Pancreas (tissue), 10 donors: ENCODE measurements at regions not wholly inside any gene's neighbourhood (a gene's known extent, or its start where the extent isn't known, plus 50 kb on each side); places are given as distances from the start of the nearest gene placed in this dataset.

Experiments used
- ATAC-seq, 4 donors: fragments of 200-7000 bp; cut with Tn5 transposase; one replicate each; pipeline versions ENCODE4 v1.8.0 to v1.9.1; 2020; ENCODE audit warnings: mild to moderate bottlenecking in 4 of 4, moderate library complexity in 4 of 4
- DNase-seq, 6 donors: peaks; one replicate each; pipeline ENCODE4 v3.0.0-alpha.2; 2020
- FAIRE-seq: peaks from 2 replicates; lab custom pipeline; 2012; peaks lifted over from hg19 to GRCh38; lab: Jason Lieb, UNC
- H3K27ac ChIP-seq, 4 donors: fragments of 200-600 bp; sonication (generic); 1 replicate in 3 of 4; 2 replicates in 1 of 4; pipeline versions ENCODE4 v1.5.0 to v1.8.0; 2020
- H3K27me3 ChIP-seq, 4 donors: fragments of 200-600 bp; one replicate each; pipeline ENCODE4 v1.8.0; 2021
- H3K36me3 ChIP-seq, 3 donors: fragments of 200-600 bp; sonication (generic) in 1 of 3; one replicate each; pipeline versions ENCODE4 v1.5.0 to v1.8.0; 2020 to 2021
- H3K4me1 ChIP-seq, 3 donors: fragments of 200-600 bp; one replicate each; pipeline ENCODE4 v1.8.0; 2021
- H3K4me3 ChIP-seq, 4 donors: fragments of 200-600 bp; sonication (generic) in 2 of 4; one replicate each; pipeline versions ENCODE4 v1.5.0 to v1.8.0; 2020 to 2021
- H3K9me3 ChIP-seq, 4 donors: fragments of 200-600 bp; one replicate each; pipeline ENCODE4 v1.8.0; 2021
- CTCF ChIP-seq, 4 donors: fragments of 200-600 bp; sonication (generic) in 3 of 4; IDR thresholded peaks; one replicate each; pipeline versions ENCODE4 v1.5.0 to v1.8.0; 2021; ENCODE audit warnings: antibody characterized with exemption in 4 of 4
- WGBS, 2 donors: extraction: QIAGEN DNeasy Blood & Tissue Kit; methylation state at CpG; one replicate each; pipeline ENCODE4 v1.1.7; 2013; 5-methylcytosine and 5-hydroxymethylcytosine counted together
- intact Hi-C, 3 donors: fragments of 100-400 bp; cut with DNase I; formaldehyde crosslinking; loops; one replicate each; pipeline versions ENCODE4 v1.11.1 to v1.14.2; 2022
- donor health status: healthy with polysubstance abuse.
- donor health status: DM: no; HTN: no; CAD: no; lungs with moderate emphysema.
- donor health status: DM: no; HTN: no; CAD: no.
- donor health status: control.
- donor health status: control.
- donor health status: Bipolar disorder and iron deficiency.
- donor health status: DM: yes; HTN: yes; CAD: no.
- donor health status: DM: no; HTN: no; CAD: no.
- donor health status: DM: no; HTN: no; CAD: no.
- donor health status: DM: yes; HTN: yes; CAD: no.

- Histone ChIP-seq H3K4me1 (no peaks in the 10 kb centered on the region), H3K36me3 (no peaks in the 10 kb centered on the region), H3K27me3 (no peaks in the 10 kb centered on the region), H3K4me3 (no peak overlapping the region), H3K9me3 (no peaks in the 10 kb centered on the region), H3K27ac (no peak overlapping the region)
- 56 to 62% methylated on average over 4 of the region's 4 CpGs for WGBS, 2 donors
- no peak for FAIRE-seq
- intact Hi-C loops = no loop called here
- ATAC-seq = no peak
- no peak for TF ChIP-seq CTCF (IDR thresholded peaks at IDR 0.05)
- no peak for DNase-seq
Measured at GRCh38 chr22:22109693-22110466, 127.3 kb upstream of the TOP3B start.

GRCh38 chr22:22106855-22107254 is 124.3 kb upstream of the TOP3B start:
- DNase-seq (no peak), FAIRE-seq (no peak), ATAC-seq (no peak)
- no peaks in the 10 kb centered on the region for H3K36me3 ChIP-seq
- H3K4me3 ChIP-seq = no peak overlapping the region
- H3K4me1 ChIP-seq = no peaks in the 10 kb centered on the region
- H3K9me3 ChIP-seq = no peaks in the 10 kb centered on the region
- no peak overlapping the region for H3K27ac ChIP-seq
- TF ChIP-seq CTCF (IDR thresholded peaks at IDR 0.05) = no peak
- no peaks in the 10 kb centered on the region for H3K27me3 ChIP-seq
- intact Hi-C loops = no loop called here

- intact Hi-C loops = no loop called here
- Histone ChIP-seq H3K9me3 (no peaks in the 10 kb centered on the region), H3K4me3 (no peak overlapping the region), H3K4me1 (no peaks in the 10 kb centered on the region), H3K36me3 (no peaks in the 10 kb centered on the region), H3K27me3 (no peaks in the 10 kb centered on the region), H3K27ac (no peak overlapping the region)
- TF ChIP-seq CTCF (IDR thresholded peaks at IDR 0.05) = no peak
- FAIRE-seq = no peak
- 62 to 75% methylated on average over 2 of the region's 2 CpGs for WGBS, 2 donors
- no peak for DNase-seq
- no peak for ATAC-seq
Measured at GRCh38 chr22:22105364-22105763, 122.8 kb upstream of the TOP3B start.

GRCh38 chr22:22103078-22103875 is 120.7 kb upstream of the TOP3B start:
- no peaks in the 10 kb centered on the region for H3K36me3 ChIP-seq
- H3K27ac ChIP-seq = no peak overlapping the region
- no peak for FAIRE-seq
- 63 to 66% methylated on average over 8 of the region's 8 CpGs for WGBS, 2 donors
- DNase-seq = no peak
- ATAC-seq = no peak
- H3K4me3 ChIP-seq = no peak overlapping the region
- no peaks in the 10 kb centered on the region for H3K4me1 ChIP-seq
- H3K27me3 ChIP-seq = no peaks in the 10 kb centered on the region
- no peaks in the 10 kb centered on the region for H3K9me3 ChIP-seq
- TF ChIP-seq CTCF (IDR thresholded peaks at IDR 0.05) = no peak
- intact Hi-C loops = no loop called here
